OCI-LY3 (cell line): ENCODE measurements at regions not wholly inside any gene's neighbourhood (a gene's known extent, or its start where the extent isn't known, plus 50 kb on each side); places are given as distances from the start of the nearest gene placed in this dataset.

ENCODE experiments used
- H2AFZ ChIP-seq: fragments of 200-600, 300-600 bp; shearing (Covaris generic); 2 replicates; pipeline ENCODE4 v1.6.0; 2014; ENCODE audit warnings: antibody characterized with exemption, low read depth, low read length
- H3K27ac ChIP-seq: fragments of 200-600, 300-600 bp; sonication (generic); 2 replicates; pipeline ENCODE4 v1.5.1; 2014; ENCODE audit warnings: mild to moderate bottlenecking, low read length, moderate library complexity, mixed read lengths
- H3K27me3 ChIP-seq: fragments of 200-600, 300-600 bp; sonication (generic); 2 replicates; pipeline ENCODE4 v1.6.1; 2014; ENCODE audit warnings: low read depth, low read length, mixed read lengths
- H3K36me3 ChIP-seq: fragments of 200-600, 300-600 bp; sonication (generic); replicated peaks from 2 replicates; pipeline ENCODE3; 2014; ENCODE audit warnings: low read depth, low read length, mixed read lengths
- H3K4me1 ChIP-seq: fragments of 300-600, 200-600 bp; sonication (generic); 2 replicates; pipeline ENCODE4 v1.6.1; 2014; ENCODE audit warnings: low read length, mixed read lengths
- H3K4me2 ChIP-seq: fragments of 200-600, 300-600 bp; sonication (generic); 2 replicates; pipeline ENCODE4 v1.6.1; 2014; ENCODE audit warnings: low read length, mixed read lengths
- H3K4me3 ChIP-seq: fragments of 300-600, 200-600 bp; sonication (generic); 2 replicates; pipeline ENCODE4 v1.5.1; 2014; ENCODE audit warnings: antibody characterized with exemption, mild to moderate bottlenecking, low read length, moderate library complexity
- H3K79me2 ChIP-seq: fragments of 300-600, 200-600 bp; shearing (Covaris generic); 2 replicates; pipeline ENCODE4 v1.6.1; 2014; ENCODE audit warnings: mild to moderate bottlenecking, low read length, mixed read lengths
- H3K9ac ChIP-seq: fragments of 300-600, 200-600 bp; shearing (Covaris generic); 2 replicates; pipeline ENCODE4 v1.6.0; 2014; ENCODE audit warnings: mild to moderate bottlenecking, low read length, moderate library complexity
- H3K9me3 ChIP-seq: fragments of 200-600, 300-600 bp; shearing (Covaris generic); 2 replicates; pipeline ENCODE4 v1.6.1; 2014; ENCODE audit warnings: low read length, mixed read lengths; ENCODE audit not compliant: insufficient read depth
- H4K20me1 ChIP-seq: fragments of 200-600, 300-600 bp; sonication (generic); 2 replicates; pipeline ENCODE4 v1.6.1; 2016; ENCODE audit warnings: low read length, mixed read lengths; ENCODE audit not compliant: insufficient read depth
- CTCF ChIP-seq: fragments of 200-600, 300-600 bp; sonication (generic); IDR thresholded peaks from 2 replicates; pipeline ENCODE4 v1.5.1; 2014; ENCODE audit warnings: antibody characterized with exemption, low read length, low read depth
- EZH2phosphoT487 ChIP-seq: fragments of 200-600 bp; shearing (Covaris generic); IDR thresholded peaks from 2 replicates; pipeline ENCODE4 v1.6.1; 2018; ENCODE audit warnings: antibody characterized with exemption, mixed run types, low read depth

GRCh38 chr18:75358928-75359327 is 68.6 kb downstream of the SMIM21 start:
- peaks cover 2% of the 10 kb centered on the region for H3K4me1 ChIP-seq
- H2AFZ ChIP-seq: no peak overlapping the region
- H3K36me3 ChIP-seq: peaks cover 19% of the 10 kb centered on the region
- TF ChIP-seq EZH2phosphoT487: no peak
- no peak for TF ChIP-seq CTCF
- H3K9me3 ChIP-seq: peaks cover 40% of the 10 kb centered on the region
- H3K4me3 ChIP-seq: no peak overlapping the region
- no peak overlapping the region for H3K9ac ChIP-seq
- H4K20me1 ChIP-seq: no peaks in the 10 kb centered on the region
- H3K27ac ChIP-seq: no peak overlapping the region
- no peaks in the 10 kb centered on the region for H3K27me3 ChIP-seq
- H3K79me2 ChIP-seq: no peaks in the 10 kb centered on the region
- no peak overlapping the region for H3K4me2 ChIP-seq

- Histone ChIP-seq H3K4me1 (no peaks in the 10 kb centered on the region), H3K36me3 (peaks cover 33% of the 10 kb centered on the region), H3K27me3 (no peaks in the 10 kb centered on the region), H3K4me3 (no peak overlapping the region), H3K4me2 (no peak overlapping the region), H3K9ac (no peak overlapping the region), H3K27ac (no peak overlapping the region), H3K9me3 (peaks cover 78% of the 10 kb centered on the region), H3K79me2 (no peaks in the 10 kb centered on the region), H2AFZ (no peak overlapping the region), H4K20me1 (no peaks in the 10 kb centered on the region)
- TF ChIP-seq CTCF: no peak
- TF ChIP-seq EZH2phosphoT487: no peak
These were observed 74.1 kb downstream of the SMIM21 start for GRCh38 chr18:75353357-75353756.

GRCh38 chr18:75351409-75351808 is 76.1 kb downstream of the SMIM21 start:
- Histone ChIP-seq H3K9ac (no peak overlapping the region), H3K79me2 (no peaks in the 10 kb centered on the region), H4K20me1 (no peaks in the 10 kb centered on the region), H3K4me3 (no peak overlapping the region), H3K36me3 (peaks cover 26% of the 10 kb centered on the region), H3K27ac (no peak overlapping the region), H2AFZ (no peak overlapping the region), H3K4me1 (no peaks in the 10 kb centered on the region), H3K27me3 (no peaks in the 10 kb centered on the region), H3K4me2 (no peak overlapping the region), H3K9me3 (peaks cover 69% of the 10 kb centered on the region)
- no peak for TF ChIP-seq CTCF
- TF ChIP-seq EZH2phosphoT487: no peak

GRCh38 chr18:75350857-75351256 is 76.6 kb downstream of the SMIM21 start:
- TF ChIP-seq EZH2phosphoT487 (no peak), CTCF (no peak)
- H3K79me2 ChIP-seq: no peaks in the 10 kb centered on the region
- H3K9me3 ChIP-seq: peaks cover 64% of the 10 kb centered on the region
- no peaks in the 10 kb centered on the region for H4K20me1 ChIP-seq
- H3K27me3 ChIP-seq: no peaks in the 10 kb centered on the region
- H3K9ac ChIP-seq: no peak overlapping the region
- no peak overlapping the region for H3K4me2 ChIP-seq
- H3K4me1 ChIP-seq: no peaks in the 10 kb centered on the region
- H3K4me3 ChIP-seq: no peak overlapping the region
- H3K36me3 ChIP-seq: peaks cover 22% of the 10 kb centered on the region
- H3K27ac ChIP-seq: no peak overlapping the region
- H2AFZ ChIP-seq: no peak overlapping the region
